Kasumi-1 (cell line): ENCODE measurements at regions not wholly inside any gene's neighbourhood (a gene's known extent, or its start where the extent isn't known, plus 50 kb on each side); places are given as distances from the start of the nearest gene placed in this dataset.
"Not testable (repeated sequence)": the region's sequence is repeated elsewhere in the genome, so short reads cannot be mapped to it uniquely, and the experiment has no call there.

ENCODE experiments used
- DNase-seq, 2 experiments: peaks; one replicate each; lab custom pipeline; 2025; lab: John Stamatoyannopoulos, UW

GRCh38 chr6:86070151-86070550 is 427.5 kb upstream of the SYNCRIP start:
- DNase-seq = no peak

GRCh38 chr6:86065002-86065401 is 422.3 kb upstream of the SYNCRIP start:
- not testable (repeated sequence) for DNase-seq

DNA sequence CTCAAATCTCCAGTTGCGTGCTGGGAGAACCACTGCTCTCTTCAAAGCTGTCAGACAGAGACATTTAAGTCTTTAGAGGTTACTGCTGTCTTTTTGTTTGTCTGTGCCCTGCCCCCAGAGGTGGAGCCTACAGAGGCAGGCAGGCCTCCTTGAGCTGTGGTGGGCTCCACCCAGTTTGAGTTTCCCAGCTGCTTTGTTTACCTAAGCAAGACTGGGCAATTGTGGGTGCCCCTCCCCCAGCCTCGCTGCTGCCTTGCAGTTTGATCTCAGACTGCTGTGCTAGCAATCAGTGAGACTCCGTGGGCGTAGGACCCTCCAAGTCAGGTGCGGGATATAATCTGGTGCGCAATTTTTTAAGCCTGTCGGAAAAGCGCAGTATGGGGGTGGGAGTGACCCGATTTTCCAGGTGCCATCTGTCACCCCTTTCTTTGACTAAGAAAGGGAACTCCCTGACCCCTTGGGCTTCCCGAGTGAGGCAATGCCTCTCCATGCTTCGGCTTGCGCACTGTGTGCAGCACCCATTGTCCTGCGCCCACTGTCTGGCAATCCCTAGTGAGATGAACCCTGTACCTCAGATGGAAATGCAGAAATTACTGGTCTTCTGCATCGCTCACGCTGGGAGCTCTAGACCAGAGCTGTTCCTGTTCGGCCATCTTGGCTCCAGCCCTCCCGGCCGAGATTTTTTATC is 414.8 kb upstream of the SYNCRIP start:
- DNase-seq = not testable (repeated sequence)

GRCh38 chr6:86045038-86045437 is 402.4 kb upstream of the SYNCRIP start:
- DNase-seq = no peak

- DNase-seq = no peak
Observed at GRCh38 chr6:86042214-86042613, 399.5 kb upstream of the SYNCRIP start.

- DNase-seq = no peak
Observed at GRCh38 chr6:86031713-86032112, 389.0 kb upstream of the SYNCRIP start.

- DNase-seq = no peak
Observed at GRCh38 chr6:86030875-86031274, 388.2 kb upstream of the SYNCRIP start.

GRCh38 chr6:86028776-86029175 is 386.1 kb upstream of the SYNCRIP start:
- DNase-seq = no peak

- DNase-seq = not testable (repeated sequence)
Observed at GRCh38 chr6:86026890-86027289, 384.2 kb upstream of the SYNCRIP start.

DNA sequence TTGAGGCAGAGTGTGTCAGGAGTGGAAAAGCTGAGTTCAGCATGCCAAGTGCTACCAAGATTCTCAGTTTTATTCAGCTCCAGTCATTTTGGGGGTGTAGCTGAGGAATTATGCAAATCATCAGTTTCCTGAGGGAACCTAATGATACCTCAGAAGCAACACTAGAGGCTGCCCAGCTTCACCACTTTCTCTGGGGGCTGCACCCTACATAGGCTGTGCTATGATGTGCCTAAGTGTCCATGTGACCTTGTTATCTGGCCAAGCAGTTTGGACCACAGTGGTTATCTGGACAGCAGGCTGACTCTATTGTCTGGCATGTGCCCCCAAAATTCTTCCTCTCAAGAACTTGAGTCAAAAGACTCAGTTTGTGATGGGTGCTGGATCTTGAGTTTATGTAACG is 374.6 kb upstream of the SYNCRIP start:
- DNase-seq = no peak

GRCh38 chr6:86016567-86016966 is 373.9 kb upstream of the SYNCRIP start:
- DNase-seq = no peak

- no peak for DNase-seq
Observed at GRCh38 chr6:86016077-86016476, 373.4 kb upstream of the SYNCRIP start.

DNA sequence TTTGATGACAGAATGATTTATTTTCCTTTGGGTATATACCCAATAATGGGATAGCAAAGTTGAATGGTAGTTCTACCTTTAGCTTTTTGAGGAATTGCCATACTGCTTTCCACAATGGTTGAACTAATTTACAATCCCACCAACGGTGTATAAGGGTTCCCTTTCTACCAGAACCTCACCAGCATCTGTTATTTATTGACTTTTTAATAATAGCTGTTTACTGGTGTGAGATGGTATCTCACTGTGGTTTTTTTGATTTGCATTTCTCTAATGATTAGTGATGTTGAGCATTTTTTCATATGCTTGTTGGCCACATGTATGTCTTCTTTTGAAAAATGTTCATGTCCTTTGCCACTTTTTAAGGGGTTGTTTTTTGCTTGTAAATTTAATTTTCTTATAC is 370.3 kb upstream of the SYNCRIP start:
- DNase-seq = not testable (repeated sequence)

- DNase-seq = no peak
Observed at GRCh38 chr6:86010915-86011786, 368.5 kb upstream of the SYNCRIP start.

- no peak for DNase-seq
Observed at GRCh38 chr6:85997206-85997605, 354.5 kb upstream of the SYNCRIP start.

DNA sequence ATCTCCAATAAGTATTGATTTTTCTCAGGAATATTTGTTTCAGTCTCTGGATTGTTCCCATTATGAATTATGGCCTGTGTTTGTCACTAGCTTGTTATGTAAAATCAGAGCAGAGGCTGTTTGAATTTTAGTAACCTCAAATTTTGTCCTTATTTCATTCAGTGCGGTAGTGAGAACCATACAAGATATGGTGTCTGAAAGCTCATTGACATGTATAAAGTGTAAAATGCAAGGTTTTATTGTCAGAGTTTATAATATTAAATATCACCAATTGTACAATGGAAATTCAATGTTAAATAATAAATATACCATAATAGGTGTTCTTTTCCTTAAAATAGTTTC is 353.3 kb upstream of the SYNCRIP start:
- no peak for DNase-seq

- DNase-seq = no peak
Observed at GRCh38 chr6:85995339-85996033, 352.8 kb upstream of the SYNCRIP start.

- no peak for DNase-seq
Observed at GRCh38 chr6:85986681-85987080, 344.0 kb upstream of the SYNCRIP start.

DNA sequence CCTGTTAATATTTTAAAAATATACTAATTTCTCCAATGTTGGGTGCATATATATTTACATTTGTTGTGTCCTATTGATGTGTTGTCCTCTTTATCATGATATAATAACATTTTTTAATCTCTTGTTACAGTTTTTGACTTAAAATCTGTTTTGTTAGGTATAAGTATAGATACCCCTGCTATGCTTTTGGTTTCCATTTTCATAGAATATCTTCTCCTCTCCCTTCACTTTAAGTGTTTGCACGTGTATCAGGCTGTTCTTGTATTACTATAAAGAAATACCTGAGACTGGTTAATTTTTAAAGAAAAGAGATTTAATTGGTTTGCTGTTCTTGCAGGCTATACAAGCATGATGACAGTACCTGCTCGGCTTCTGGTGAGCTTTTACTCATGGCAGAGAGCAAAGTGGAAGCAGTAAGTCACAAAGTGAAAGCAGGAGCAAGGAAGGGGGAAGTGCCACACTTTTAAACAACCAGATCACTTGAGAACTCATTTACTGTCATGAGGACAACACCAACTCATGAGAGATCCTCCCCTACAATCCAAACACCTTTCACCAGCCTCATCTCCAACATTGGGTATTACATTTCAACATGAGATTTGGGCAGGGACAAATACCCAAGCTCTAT is 340.5 kb upstream of the SYNCRIP start:
- DNase-seq = no peak

DNA sequence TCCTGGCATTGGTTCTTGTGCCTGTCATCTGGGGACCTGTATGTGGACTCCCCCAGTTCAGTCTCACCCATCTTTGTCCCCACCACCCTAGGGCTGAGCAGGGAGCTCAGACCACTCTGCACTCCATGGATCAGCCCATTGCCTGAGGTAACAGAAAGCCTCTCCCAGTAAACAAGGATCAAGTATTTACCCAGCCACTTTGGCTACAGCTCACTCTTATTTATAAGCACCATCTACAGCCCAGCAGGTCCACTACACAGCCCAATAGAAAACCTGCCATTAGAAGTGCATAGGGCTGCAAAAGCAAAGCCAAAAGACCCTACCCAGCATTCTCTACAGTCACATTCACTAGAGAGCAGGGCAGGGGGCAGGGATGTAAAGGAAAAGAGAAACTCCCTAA is 335.0 kb upstream of the SYNCRIP start:
- no peak for DNase-seq

DNA sequence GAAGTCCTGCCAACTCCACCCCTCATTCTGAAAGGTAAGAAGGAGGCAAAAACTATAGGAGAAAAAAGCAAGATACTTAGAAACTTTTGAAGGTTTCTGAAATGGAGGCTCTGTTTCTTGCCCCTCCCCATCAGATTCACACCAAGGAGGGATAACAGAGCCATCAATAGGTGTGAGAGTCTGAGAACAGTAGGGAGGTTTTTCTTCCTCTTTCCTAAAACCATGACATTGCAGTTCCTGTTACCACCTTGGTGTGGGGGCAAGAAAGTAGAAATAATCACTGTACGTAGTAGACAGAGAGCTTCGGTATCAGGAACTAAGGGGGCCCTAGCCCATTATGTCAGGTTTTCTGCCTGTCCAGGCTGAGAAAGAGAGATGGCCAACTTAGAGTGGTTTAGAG is 333.3 kb upstream of the SYNCRIP start:
- DNase-seq = no peak

DNA sequence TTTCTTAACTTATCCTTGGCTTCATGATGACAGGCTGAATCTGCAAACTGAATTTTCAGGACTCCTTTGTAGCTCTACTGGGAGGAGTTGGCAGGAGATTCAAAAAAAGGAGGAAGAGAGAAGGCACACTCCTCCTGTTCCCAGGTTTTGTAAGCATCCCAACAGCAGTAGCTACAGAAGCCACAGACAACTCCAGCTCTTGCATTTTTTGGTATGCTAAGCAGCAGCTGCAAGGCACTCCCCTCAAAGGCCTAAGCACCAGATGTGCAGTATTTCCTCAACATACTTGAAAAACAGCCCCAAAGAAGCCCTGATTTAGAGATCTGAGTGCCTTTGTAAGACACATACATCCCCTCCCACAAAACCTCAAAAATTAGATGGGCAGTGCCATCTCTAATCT is 328.6 kb upstream of the SYNCRIP start:
- no peak for DNase-seq
